SK-N-SH treated with all-trans-retinoic acid at 6 μM for 48 hours (cell line): ENCODE measurements at regions not wholly inside any gene's neighbourhood (a gene's known extent, or its start where the extent isn't known, plus 50 kb on each side); places are given as distances from the start of the nearest gene placed in this dataset.

ENCODE experiments used
- ATAC-seq: fragments of 200-7000 bp; cut with Tn5 transposase; 3 replicates; pipeline ENCODE4 v1.9.1; 2020; ENCODE audit warnings: mild to moderate bottlenecking, moderate library complexity
- ARNTL ChIP-seq: fragments of 450-650 bp; formaldehyde crosslinking; IDR thresholded peaks from 2 replicates; pipeline ENCODE4 v1.5.0; 2020; ENCODE audit warnings: low read depth, mild to moderate bottlenecking, moderate library complexity, borderline replicate concordance
- BACH2 ChIP-seq: fragments of 250-450 bp; sonication (Bioruptor Pico); IDR thresholded peaks from 2 replicates; pipeline ENCODE4 v1.9.0; 2021; ENCODE audit warnings: mild to moderate bottlenecking, borderline replicate concordance
- CSDC2 ChIP-seq: fragments of 250-450 bp; sonication (Bioruptor Pico); IDR thresholded peaks from 2 replicates; pipeline ENCODE4 v1.5.0; 2020; ENCODE audit warnings: mild to moderate bottlenecking, moderate library complexity
- CSRNP3 ChIP-seq: fragments of 250-450 bp; sonication (Bioruptor Pico); IDR thresholded peaks from 2 replicates; pipeline ENCODE4 v1.5.1; 2021; ENCODE audit warnings: mild to moderate bottlenecking, moderate library complexity
- ESRRG ChIP-seq: fragments of 250-450 bp; sonication (Bioruptor Pico); IDR thresholded peaks from 2 replicates; pipeline ENCODE4 v1.6.1; 2021; ENCODE audit warnings: mild to moderate bottlenecking
- GLIS3 ChIP-seq: fragments of 250-450 bp; sonication (Bioruptor Pico); IDR thresholded peaks from 2 replicates; pipeline ENCODE4 v1.5.0; 2020; ENCODE audit warnings: mild to moderate bottlenecking, moderate library complexity
- OSR1 ChIP-seq: fragments of 250-450 bp; sonication (Bioruptor Pico); IDR thresholded peaks from 2 replicates; pipeline ENCODE4 v1.8.0; 2022; ENCODE audit warnings: moderate library complexity, mild to moderate bottlenecking, inconsistent platforms
- PATZ1 ChIP-seq: fragments of 250-450 bp; sonication (Bioruptor Pico); IDR thresholded peaks from 2 replicates; pipeline ENCODE4 v1.8.0; 2020; ENCODE audit warnings: mild to moderate bottlenecking, moderate library complexity, borderline replicate concordance
- POU6F1 ChIP-seq: fragments of 250-450 bp; sonication (Bioruptor Pico); IDR thresholded peaks from 2 replicates; pipeline ENCODE4 v1.8.0; 2021; ENCODE audit warnings: low read depth, mild to moderate bottlenecking, moderate library complexity, borderline replicate concordance
- RARB ChIP-seq: fragments of 250-450 bp; sonication (Bioruptor Pico); IDR thresholded peaks from 2 replicates; pipeline ENCODE4 v1.8.0; 2021; ENCODE audit warnings: mild to moderate bottlenecking, moderate library complexity
- SNAI2 ChIP-seq: fragments of 250-450 bp; sonication (Bioruptor Pico); IDR thresholded peaks from 2 replicates; pipeline ENCODE4 v1.5.0; 2020; ENCODE audit warnings: mild to moderate bottlenecking, moderate library complexity
- TCF4 ChIP-seq: fragments of 250-450 bp; sonication (Bioruptor Pico); IDR thresholded peaks from 2 replicates; pipeline ENCODE4 v1.8.0; 2021; ENCODE audit warnings: mild to moderate bottlenecking, moderate library complexity, borderline replicate concordance
- TOX ChIP-seq: fragments of 250-450 bp; sonication (Bioruptor Pico); IDR thresholded peaks from 2 replicates; pipeline ENCODE4 v1.8.0; 2021; ENCODE audit warnings: mild to moderate bottlenecking, moderate library complexity, borderline replicate concordance
- TSHZ2 ChIP-seq: fragments of 250-450 bp; sonication (Bioruptor Pico); IDR thresholded peaks from 2 replicates; pipeline ENCODE4 v1.5.0; 2020; ENCODE audit warnings: mild to moderate bottlenecking, moderate library complexity
- ZC3H10 ChIP-seq: fragments of 250-450 bp; sonication (Bioruptor Pico); IDR thresholded peaks from 2 replicates; pipeline ENCODE4 v1.5.1; 2021; ENCODE audit warnings: mild to moderate bottlenecking, moderate library complexity
- ZFP3 ChIP-seq: fragments of 250-450 bp; sonication (Bioruptor Pico); IDR thresholded peaks from 2 replicates; pipeline ENCODE4 v1.5.0; 2020; ENCODE audit warnings: mild to moderate bottlenecking, moderate library complexity
- ZFP30 ChIP-seq: fragments of 450-650 bp; formaldehyde crosslinking; IDR thresholded peaks from 2 replicates; pipeline ENCODE4 v1.5.0; 2022; ENCODE audit warnings: mild to moderate bottlenecking, moderate library complexity
- ZNF565 ChIP-seq: fragments of 450-650 bp; formaldehyde crosslinking; conservative IDR thresholded peaks from 2 replicates; pipeline ENCODE4 v1.5.0; 2020; ENCODE audit warnings: low read depth, mild to moderate bottlenecking, moderate library complexity
- ZNF70 ChIP-seq: fragments of 450-650 bp; formaldehyde crosslinking; IDR thresholded peaks from 2 replicates; pipeline ENCODE4 v1.5.0; 2020; ENCODE audit warnings: mild to moderate bottlenecking, moderate library complexity
- ZNF8 ChIP-seq: fragments of 450-650 bp; formaldehyde crosslinking; IDR thresholded peaks from 2 replicates; pipeline ENCODE4 v1.5.0; 2020; ENCODE audit warnings: mild to moderate bottlenecking, moderate library complexity
- TF ChIP-seq, protein P1 (sequence below): fragments of 250-450 bp; sonication (Bioruptor Pico); IDR thresholded peaks from 2 replicates; pipeline ENCODE4 v1.5.1; 2020; ENCODE audit warnings: low read depth, mild to moderate bottlenecking, moderate library complexity

DNA sequence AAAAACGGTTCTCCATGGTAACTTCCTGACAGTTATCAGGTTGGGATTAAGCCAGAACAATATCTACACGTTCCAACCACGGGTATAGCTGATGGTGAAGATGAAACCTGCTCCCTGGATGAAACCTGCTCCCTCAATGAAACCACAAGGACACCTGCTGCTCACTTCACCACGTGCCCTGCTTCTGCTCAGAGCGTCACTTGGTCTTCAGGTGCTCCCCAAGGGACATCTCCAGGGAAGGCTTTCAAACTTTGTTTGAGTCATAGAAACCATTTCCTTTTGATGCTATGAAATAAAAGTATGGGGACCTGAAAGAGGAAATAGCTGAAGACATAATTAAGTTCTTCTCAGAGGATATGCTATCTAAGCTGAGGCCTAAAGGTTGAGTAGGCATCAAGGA lies 242.4 kb downstream of the MED10 start:
- no peak for ATAC-seq
- TF ChIP-seq TCF4 = no peak
- TF ChIP-seq TOX = no peak
- no peak for TF ChIP-seq ZFP3 (CRISPR knock-in tag)
- no peak for TF ChIP-seq GLIS3 (CRISPR knock-in tag)
- no peak for TF ChIP-seq POU6F1
- no peak for TF ChIP-seq BACH2 (CRISPR knock-in tag)

DNA sequence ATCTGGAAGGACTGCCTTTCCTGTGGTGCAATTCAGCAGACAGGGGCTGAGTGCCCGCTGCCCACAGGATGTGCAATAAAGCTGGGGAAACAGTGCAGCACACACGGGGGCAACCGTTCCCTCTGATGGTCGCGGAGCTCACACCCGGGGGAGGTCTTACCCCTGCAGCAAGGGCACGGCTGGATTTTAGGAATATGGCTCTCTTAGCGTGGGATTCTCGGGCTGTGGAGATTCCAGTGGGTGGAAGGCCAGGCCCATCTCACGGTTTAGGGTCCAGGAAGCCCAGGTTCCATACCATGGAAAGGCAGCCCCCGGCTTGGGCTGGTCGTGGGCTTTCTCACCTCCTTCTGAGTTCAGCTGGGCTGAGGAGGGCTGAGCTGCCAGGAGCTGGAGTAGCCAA lies 244.1 kb downstream of the MED10 start:
- TF ChIP-seq PATZ1 (CRISPR knock-in tag) (no peak), CSDC2 (CRISPR knock-in tag) (no peak), TCF4 (no peak), ZNF70 (CRISPR knock-in tag) (no peak), ESRRG (CRISPR knock-in tag) (no peak)
- TF ChIP-seq, protein P1, sequence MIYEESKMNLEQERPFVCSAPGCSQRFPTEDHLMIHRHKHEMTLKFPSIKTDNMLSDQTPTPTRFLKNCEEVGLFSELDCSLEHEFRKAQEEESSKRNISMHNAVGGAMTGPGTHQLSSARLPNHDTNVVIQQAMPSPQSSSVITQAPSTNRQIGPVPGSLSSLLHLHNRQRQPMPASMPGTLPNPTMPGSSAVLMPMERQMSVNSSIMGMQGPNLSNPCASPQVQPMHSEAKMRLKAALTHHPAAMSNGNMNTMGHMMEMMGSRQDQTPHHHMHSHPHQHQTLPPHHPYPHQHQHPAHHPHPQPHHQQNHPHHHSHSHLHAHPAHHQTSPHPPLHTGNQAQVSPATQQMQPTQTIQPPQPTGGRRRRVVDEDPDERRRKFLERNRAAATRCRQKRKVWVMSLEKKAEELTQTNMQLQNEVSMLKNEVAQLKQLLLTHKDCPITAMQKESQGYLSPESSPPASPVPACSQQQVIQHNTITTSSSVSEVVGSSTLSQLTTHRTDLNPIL = no peak
- no peak for ATAC-seq

GRCh38 chr5:6125781-6126180 lies 252.6 kb downstream of the MED10 start:
- TF ChIP-seq RARB (CRISPR knock-in tag) (no peak), POU6F1 (no peak), ZFP30 (CRISPR knock-in tag) (no peak)
- no peak for ATAC-seq

DNA sequence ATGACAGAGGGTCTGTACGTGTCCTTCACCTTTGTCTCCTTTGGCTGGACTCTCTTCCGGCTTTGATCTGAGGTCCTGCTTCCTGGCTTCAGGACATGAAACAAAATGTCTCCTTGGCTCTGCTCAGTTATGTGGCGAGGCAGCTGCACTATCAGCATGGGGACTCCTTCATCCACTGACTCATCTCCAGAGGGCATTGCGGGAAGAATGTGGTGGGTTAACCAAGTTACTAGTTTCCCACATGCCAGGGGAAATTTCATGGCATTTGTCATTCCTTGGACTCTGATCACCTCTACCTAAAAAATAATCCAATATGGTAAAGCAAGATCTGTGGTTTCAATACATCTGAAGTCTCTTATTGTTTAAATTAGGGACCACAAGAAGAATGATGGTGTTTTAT lies 259.7 kb downstream of the MED10 start:
- no peak for ATAC-seq
- TF ChIP-seq PATZ1 (CRISPR knock-in tag) (no peak), TCF4 (no peak), BACH2 (CRISPR knock-in tag) (no peak), ARNTL (CRISPR knock-in tag) (no peak), RARB (CRISPR knock-in tag) (no peak), CSRNP3 (CRISPR knock-in tag) (no peak), POU6F1 (no peak), SNAI2 (CRISPR knock-in tag) (no peak), TSHZ2 (CRISPR knock-in tag) (no peak), ZNF8 (CRISPR knock-in tag) (no peak), OSR1 (no peak), ZC3H10 (CRISPR knock-in tag) (no peak), CSDC2 (CRISPR knock-in tag) (no peak), ZNF565 (CRISPR knock-in tag) (no peak), GLIS3 (CRISPR knock-in tag) (no peak)
